ENCODE measurements at regions not wholly inside any gene's neighbourhood (a gene's known extent, or its start where the extent isn't known, plus 50 kb on each side); places are given as distances from the start of the nearest gene placed in this dataset.

GRCh38 chr20:63112491-63113219 lies 103.3 kb downstream of the YTHDF1 start:
- Histone ChIP-seq H3K27me3 (ENCODE audit: insufficient read depth, low read length) (peaks cover 43% of the 10 kb centered on the region), H3K36me3 (ENCODE audit: insufficient read depth, low read depth, low read length) (no peaks in the 10 kb centered on the region), H3K27ac (ENCODE audit: low read length) (no peak overlapping the region), H3K9me3 (ENCODE audit: insufficient read depth, low read depth, low read length) (no peaks in the 10 kb centered on the region), H3K4me3 (ENCODE audit: low read length) (no peak overlapping the region), H3K4me1 (ENCODE audit: insufficient read depth, low read length) (no peaks in the 10 kb centered on the region), H3K9ac (ENCODE audit: low read depth, low read length) (no peak overlapping the region)

GRCh38 chr20:63108247-63108646 lies 101.5 kb upstream of the BHLHE23 start:
- no peak overlapping the region for H3K27ac ChIP-seq (ENCODE audit: low read length)
- no peaks in the 10 kb centered on the region for H3K4me1 ChIP-seq (ENCODE audit: insufficient read depth, low read length)
- no peak overlapping the region for H3K4me3 ChIP-seq (ENCODE audit: low read length)
- H3K27me3 ChIP-seq (ENCODE audit: insufficient read depth, low read length), result peaks cover 23% of the 10 kb centered on the region
- peaks cover 4% of the 10 kb centered on the region; the same call in 1 of the 2 replicates for H3K9me3 ChIP-seq (ENCODE audit: insufficient read depth, low read depth, low read length)
- no peak overlapping the region for H3K9ac ChIP-seq (ENCODE audit: low read depth, low read length)
- H3K36me3 ChIP-seq (ENCODE audit: insufficient read depth, low read depth, low read length), result no peaks in the 10 kb centered on the region

DNA sequence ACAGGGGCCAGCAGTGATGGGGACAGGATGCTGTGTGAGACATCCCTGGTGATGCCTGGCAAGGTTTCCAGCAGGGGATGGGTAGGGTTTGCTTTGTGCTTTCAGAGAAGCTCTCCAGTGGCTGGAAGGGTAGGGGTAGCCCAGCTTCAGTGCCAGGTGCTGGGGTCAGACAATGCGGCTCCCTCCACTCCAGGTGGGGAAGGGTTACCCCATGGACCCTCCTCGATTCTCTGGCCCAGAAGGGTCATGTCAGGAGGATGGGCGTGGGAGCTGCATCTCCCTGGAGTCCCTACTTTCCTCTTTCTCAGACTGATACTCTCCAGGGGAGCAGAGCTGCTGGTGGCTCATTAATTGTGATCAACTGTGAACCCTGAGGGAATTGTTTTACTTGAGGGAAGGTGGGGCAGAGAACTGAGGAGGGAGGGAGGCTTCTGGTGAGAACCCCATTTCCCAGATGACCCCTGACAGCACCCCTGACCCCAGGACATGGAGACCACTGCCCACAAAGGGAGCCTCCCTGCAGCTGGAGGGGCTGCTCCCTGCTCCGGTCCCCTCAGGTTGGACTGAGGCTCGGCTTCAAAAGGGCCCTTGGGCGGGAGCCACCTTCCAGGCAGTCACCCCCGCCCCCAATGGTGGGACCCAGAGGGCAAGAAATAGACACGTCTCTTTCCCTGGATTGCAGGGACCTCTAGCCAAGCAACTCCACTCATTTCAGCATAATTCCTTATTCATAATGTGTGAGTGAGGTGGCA lies 100.9 kb upstream of the BHLHE23 start:
- H3K9me3 ChIP-seq (ENCODE audit: insufficient read depth, low read depth, low read length), result peaks cover 4% of the 10 kb centered on the region; the same call in 1 of the 2 replicates
- H3K27me3 ChIP-seq (ENCODE audit: insufficient read depth, low read length), result peaks cover 29% of the 10 kb centered on the region
- H3K4me1 ChIP-seq (ENCODE audit: insufficient read depth, low read length), result no peaks in the 10 kb centered on the region
- no peak overlapping the region for H3K27ac ChIP-seq (ENCODE audit: low read length)
- H3K9ac ChIP-seq (ENCODE audit: low read depth, low read length), result no peak overlapping the region
- no peak overlapping the region for H3K4me3 ChIP-seq (ENCODE audit: low read length)
- H3K36me3 ChIP-seq (ENCODE audit: insufficient read depth, low read depth, low read length), result no peaks in the 10 kb centered on the region

- peaks cover 32% of the 10 kb centered on the region for H3K27me3 ChIP-seq (ENCODE audit: insufficient read depth, low read length)
- no peak overlapping the region for H3K9ac ChIP-seq (ENCODE audit: low read depth, low read length)
- peaks cover 4% of the 10 kb centered on the region; the same call in 1 of the 2 replicates for H3K9me3 ChIP-seq (ENCODE audit: insufficient read depth, low read depth, low read length)
- H3K4me1 ChIP-seq (ENCODE audit: insufficient read depth, low read length), result no peaks in the 10 kb centered on the region
- H3K4me3 ChIP-seq (ENCODE audit: low read length), result no peak overlapping the region
- no peaks in the 10 kb centered on the region for H3K36me3 ChIP-seq (ENCODE audit: insufficient read depth, low read depth, low read length)
- H3K27ac ChIP-seq (ENCODE audit: low read length), result no peak overlapping the region
Observed at GRCh38 chr20:63106765-63107448, 100.1 kb upstream of the BHLHE23 start.

DNA sequence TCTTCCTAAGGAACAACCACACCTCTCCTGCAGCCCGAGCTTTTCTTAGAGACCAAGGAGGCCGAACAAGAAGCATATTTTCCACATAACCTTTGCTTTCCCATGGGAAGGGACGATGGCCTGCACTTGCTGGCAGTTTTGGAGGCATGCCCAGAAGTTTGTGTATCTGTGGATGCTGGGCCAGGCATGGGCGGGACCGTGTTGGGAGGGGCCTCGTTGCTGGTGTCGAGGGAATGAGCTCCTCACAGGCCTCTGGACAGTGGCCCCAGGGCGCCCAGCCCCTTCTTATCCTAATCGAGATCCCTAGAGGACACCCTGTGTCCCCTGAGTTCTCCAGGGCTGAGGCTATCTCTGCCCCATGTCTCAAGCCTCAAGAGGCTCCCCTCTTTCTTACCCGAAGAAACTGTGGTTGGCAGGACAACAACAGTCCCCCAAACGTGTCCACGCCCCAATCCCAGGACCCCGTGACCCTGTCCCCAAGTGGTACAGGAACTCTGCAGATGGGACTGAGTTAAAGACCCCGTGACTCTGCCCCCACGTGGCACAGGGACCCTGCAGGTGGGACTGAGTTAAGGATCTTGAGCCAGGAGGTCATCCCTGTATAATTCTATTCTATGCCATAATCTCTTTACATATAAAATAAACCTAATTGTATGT lies 99.5 kb upstream of the BHLHE23 start:
- Histone ChIP-seq H3K4me3 (ENCODE audit: low read length) (no peak overlapping the region), H3K27me3 (ENCODE audit: insufficient read depth, low read length) (peaks cover 39% of the 10 kb centered on the region), H3K9me3 (ENCODE audit: insufficient read depth, low read depth, low read length) (peaks cover 4% of the 10 kb centered on the region; the same call in 1 of the 2 replicates), H3K9ac (ENCODE audit: low read depth, low read length) (no peak overlapping the region), H3K4me1 (ENCODE audit: insufficient read depth, low read length) (no peaks in the 10 kb centered on the region), H3K36me3 (ENCODE audit: insufficient read depth, low read depth, low read length) (no peaks in the 10 kb centered on the region), H3K27ac (ENCODE audit: low read length) (no peak overlapping the region)

- Histone ChIP-seq H3K9me3 (ENCODE audit: insufficient read depth, low read depth, low read length) (peaks cover 4% of the 10 kb centered on the region; the same call in 1 of the 2 replicates), H3K27me3 (ENCODE audit: insufficient read depth, low read length) (peaks cover 41% of the 10 kb centered on the region), H3K36me3 (ENCODE audit: insufficient read depth, low read depth, low read length) (no peaks in the 10 kb centered on the region), H3K4me1 (ENCODE audit: insufficient read depth, low read length) (no peaks in the 10 kb centered on the region; the same call in 1 of the 2 replicates), H3K9ac (ENCODE audit: low read depth, low read length) (no peak overlapping the region), H3K27ac (ENCODE audit: low read length) (no peak overlapping the region), H3K4me3 (ENCODE audit: low read length) (no peak overlapping the region)
Observed at GRCh38 chr20:63105211-63106107, 98.7 kb upstream of the BHLHE23 start.

DNA sequence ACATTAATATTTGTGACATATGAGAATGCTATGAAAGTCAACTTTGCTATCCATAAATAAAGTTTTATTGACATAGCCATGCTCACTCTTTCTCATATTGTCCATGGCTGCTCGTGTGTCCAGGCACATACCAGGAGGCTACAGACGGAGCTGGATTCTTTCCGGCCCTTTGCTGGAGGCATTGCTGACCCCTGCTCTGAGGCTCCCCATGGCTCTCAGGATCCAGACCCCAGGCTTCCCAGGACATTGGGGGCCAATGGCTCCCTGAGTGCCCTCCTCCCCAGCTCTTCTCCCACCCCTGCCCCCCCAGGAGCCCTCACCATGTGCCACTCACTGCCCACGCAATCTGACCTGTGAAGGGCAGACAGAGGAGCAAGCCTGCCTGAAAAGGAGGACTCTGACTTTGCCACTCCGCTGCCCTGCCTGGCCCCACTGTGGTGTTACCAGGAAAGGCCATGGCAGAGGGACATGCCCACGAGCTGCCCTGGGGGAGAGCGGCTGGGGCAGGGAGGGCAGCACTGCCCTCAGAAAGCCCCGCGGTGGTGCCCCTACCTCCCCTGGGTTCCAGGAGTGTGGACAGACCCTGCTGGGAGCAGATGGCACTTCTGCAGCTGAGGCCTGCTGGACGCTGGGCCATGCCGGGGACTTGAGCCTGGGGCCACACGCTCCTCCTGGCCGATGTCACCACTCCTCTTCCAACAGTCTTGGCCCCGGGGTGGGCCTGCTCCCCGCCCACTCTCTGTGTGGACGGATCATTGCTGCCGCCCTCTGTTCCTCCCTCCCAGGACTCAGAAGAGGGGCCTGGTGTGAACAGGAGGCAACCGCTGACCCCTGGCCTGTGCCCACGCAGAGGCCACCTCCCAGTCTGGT lies 97.8 kb upstream of the BHLHE23 start:
- Histone ChIP-seq H3K27ac (ENCODE audit: low read length) (no peak overlapping the region), H3K9me3 (ENCODE audit: insufficient read depth, low read depth, low read length) (peaks cover 4% of the 10 kb centered on the region; the same call in 1 of the 2 replicates), H3K36me3 (ENCODE audit: insufficient read depth, low read depth, low read length) (no peaks in the 10 kb centered on the region), H3K4me1 (ENCODE audit: insufficient read depth, low read length) (no peaks in the 10 kb centered on the region; the same call in 1 of the 2 replicates), H3K4me3 (ENCODE audit: low read length) (no peak overlapping the region), H3K9ac (ENCODE audit: low read depth, low read length) (no peak overlapping the region), H3K27me3 (ENCODE audit: insufficient read depth, low read length) (peaks cover 46% of the 10 kb centered on the region)

DNA sequence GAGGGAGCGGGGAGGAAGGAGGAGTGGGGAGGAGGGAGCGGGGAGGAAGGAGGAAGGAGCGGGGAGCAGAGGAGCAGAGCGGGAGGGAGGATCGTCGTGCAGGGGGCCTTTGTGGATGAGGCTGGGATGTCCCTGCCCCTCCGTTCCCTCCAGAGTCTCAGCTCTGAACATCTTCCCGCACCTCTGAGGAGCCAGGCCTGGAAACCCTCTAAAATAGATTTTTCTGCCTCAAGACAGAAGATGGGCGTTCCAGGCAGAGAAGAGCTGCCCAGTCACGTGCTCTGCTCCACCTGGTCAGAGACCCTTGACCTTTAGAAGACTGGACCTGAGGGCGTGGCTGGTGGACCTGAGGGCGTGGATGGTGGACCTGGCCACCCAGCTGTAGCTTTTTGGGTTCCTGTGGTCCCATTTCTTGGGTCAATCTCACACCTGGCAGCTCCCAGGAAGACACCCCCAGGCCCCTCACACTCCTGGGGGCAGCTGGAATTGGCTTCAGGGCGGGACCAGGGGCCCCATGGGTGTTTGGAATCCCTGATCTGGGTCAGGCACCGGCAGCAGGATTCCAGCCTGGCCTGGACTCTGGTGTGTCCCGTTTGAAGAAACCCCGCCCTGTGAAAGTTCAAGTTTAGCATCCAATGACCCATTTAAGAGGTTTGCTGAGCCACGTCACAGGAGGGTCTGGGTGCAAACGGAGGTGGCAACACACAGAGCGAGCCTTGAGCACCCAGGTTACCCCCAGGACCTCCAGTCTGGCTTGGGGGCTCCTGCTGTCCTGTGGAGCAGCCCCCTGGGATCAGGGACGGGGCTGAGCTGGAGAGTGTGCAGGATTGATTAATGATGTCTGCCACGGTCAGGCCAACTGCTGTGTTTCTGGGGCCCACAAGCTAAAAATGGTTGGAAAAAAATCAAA lies 96.9 kb upstream of the BHLHE23 start:
- no peak overlapping the region for H3K27ac ChIP-seq (ENCODE audit: low read length)
- H3K9ac ChIP-seq (ENCODE audit: low read depth, low read length), result no peak overlapping the region
- peaks cover 54% of the 10 kb centered on the region for H3K27me3 ChIP-seq (ENCODE audit: insufficient read depth, low read length)

GRCh38 chr20:63102721-63103375 lies 96.1 kb upstream of the BHLHE23 start:
- no peak overlapping the region for H3K9ac ChIP-seq (ENCODE audit: low read depth, low read length)

More for the DNA sequence above, 96.9 kb upstream of the BHLHE23 start:
- Histone ChIP-seq H3K4me3 (ENCODE audit: low read length) (no peak overlapping the region), H3K36me3 (ENCODE audit: insufficient read depth, low read depth, low read length) (no peaks in the 10 kb centered on the region), H3K4me1 (ENCODE audit: insufficient read depth, low read length) (no peaks in the 10 kb centered on the region; the same call in 1 of the 2 replicates), H3K9me3 (ENCODE audit: insufficient read depth, low read depth, low read length) (peaks cover 4% of the 10 kb centered on the region; the same call in 1 of the 2 replicates)

More at GRCh38 chr20:63102721-63103375, 96.1 kb upstream of the BHLHE23 start:
- Histone ChIP-seq H3K36me3 (ENCODE audit: insufficient read depth, low read depth, low read length) (no peaks in the 10 kb centered on the region), H3K9me3 (ENCODE audit: insufficient read depth, low read depth, low read length) (peaks cover 4% of the 10 kb centered on the region; the same call in 1 of the 2 replicates), H3K27me3 (ENCODE audit: insufficient read depth, low read length) (peaks cover 61% of the 10 kb centered on the region), H3K27ac (ENCODE audit: low read length) (no peak overlapping the region), H3K4me3 (ENCODE audit: low read length) (peak overlapping the region; percentile 57; the same call in 1 of the 2 replicates), H3K4me1 (ENCODE audit: insufficient read depth, low read length) (no peaks in the 10 kb centered on the region; the same call in 1 of the 2 replicates)
